ENCODE measurements at regions not wholly inside any gene's neighbourhood (a gene's known extent, or its start where the extent isn't known, plus 50 kb on each side); places are given as distances from the start of the nearest gene placed in this dataset.

DNA sequence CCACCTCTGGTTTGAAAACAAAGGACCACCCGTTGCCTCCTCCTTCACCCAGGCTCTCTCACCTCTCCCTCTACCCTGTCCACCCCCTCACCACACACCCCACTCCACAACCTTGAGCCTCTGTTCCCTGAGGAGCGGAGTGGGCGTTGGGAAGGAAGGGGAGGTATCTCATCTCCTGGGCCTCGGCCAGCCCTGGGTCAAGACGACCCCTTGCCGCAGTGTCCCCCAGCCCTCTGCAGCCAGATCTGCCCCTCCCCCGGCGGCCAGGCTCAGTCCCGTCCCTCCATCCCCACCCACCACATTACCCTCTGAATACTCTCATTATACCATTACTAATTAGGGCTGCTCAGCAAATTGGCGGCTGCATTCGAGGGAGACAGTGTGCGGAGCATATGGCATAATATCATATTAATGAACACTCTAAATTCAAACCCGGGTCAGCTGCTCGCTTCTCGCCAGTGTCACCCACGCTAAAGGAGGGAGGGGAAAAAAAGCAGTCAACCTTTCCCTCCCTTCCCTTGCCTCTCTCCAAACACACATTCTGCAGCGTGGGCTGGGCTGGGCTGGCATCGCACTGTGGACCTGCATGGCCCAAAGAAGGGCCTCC, 123.2 kb upstream of the LHX1 start:
- TF ChIP-seq, protein P1, sequence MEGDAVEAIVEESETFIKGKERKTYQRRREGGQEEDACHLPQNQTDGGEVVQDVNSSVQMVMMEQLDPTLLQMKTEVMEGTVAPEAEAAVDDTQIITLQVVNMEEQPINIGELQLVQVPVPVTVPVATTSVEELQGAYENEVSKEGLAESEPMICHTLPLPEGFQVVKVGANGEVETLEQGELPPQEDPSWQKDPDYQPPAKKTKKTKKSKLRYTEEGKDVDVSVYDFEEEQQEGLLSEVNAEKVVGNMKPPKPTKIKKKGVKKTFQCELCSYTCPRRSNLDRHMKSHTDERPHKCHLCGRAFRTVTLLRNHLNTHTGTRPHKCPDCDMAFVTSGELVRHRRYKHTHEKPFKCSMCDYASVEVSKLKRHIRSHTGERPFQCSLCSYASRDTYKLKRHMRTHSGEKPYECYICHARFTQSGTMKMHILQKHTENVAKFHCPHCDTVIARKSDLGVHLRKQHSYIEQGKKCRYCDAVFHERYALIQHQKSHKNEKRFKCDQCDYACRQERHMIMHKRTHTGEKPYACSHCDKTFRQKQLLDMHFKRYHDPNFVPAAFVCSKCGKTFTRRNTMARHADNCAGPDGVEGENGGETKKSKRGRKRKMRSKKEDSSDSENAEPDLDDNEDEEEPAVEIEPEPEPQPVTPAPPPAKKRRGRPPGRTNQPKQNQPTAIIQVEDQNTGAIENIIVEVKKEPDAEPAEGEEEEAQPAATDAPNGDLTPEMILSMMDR (IDR thresholded peaks at IDR 0.05) = no peak
- TF ChIP-seq POLR2A (IDR thresholded peaks at IDR 0.05) = no peak

Data from Peyer's patch (tissue), 4 donors.